ENCODE measurements at regions not wholly inside any gene's neighbourhood (a gene's known extent, or its start where the extent isn't known, plus 50 kb on each side); places are given as distances from the start of the nearest gene placed in this dataset.
"Not testable (repeated sequence)": the region's sequence is repeated elsewhere in the genome, so short reads cannot be mapped to it uniquely, and the experiment has no call there.

DNA sequence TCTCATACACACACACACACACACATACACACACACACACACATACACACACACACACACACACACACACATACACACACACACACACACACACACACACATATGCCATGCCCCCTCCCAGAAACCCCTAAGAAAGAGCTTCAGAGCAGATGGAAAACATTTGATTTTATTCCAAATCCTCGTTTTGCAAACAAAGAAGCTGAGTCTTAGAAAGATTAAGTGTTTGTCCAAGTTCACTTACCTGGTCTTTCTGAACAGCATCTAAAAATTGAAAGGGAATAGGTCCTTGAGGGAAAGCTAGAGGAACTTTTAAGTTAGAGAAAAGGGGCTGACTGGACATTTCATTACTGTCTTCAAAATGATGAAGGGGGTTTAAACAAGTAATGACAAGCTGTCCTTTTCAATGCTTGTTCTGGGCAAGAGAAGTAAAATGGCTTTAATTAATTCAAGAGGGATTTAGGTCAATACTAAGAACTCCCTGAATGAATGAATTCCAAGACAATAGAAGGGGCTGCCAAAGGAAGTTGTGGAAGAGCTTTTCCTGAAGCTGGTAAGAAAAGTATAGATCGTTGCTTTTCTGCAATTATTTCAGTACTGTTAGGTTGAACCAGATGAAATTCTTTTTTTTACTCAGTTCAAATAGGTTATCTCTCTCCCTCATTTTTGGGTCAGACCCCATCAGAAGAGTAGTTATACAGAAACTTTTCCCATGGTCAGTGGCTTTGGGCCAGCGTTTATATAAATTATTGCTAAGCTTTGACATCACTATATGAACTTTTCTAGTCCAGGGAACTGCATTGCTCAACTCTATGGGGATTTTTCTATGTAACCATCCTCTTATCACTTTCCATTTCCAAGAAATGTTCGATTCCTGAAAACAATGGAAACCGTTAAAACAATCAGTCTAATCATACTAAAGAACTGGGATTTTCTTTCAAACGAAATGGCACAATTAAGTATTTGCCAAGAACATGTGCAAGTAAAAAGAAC lies 261.4 kb downstream of the MTERF1 start:
- TF ChIP-seq, protein P1, sequence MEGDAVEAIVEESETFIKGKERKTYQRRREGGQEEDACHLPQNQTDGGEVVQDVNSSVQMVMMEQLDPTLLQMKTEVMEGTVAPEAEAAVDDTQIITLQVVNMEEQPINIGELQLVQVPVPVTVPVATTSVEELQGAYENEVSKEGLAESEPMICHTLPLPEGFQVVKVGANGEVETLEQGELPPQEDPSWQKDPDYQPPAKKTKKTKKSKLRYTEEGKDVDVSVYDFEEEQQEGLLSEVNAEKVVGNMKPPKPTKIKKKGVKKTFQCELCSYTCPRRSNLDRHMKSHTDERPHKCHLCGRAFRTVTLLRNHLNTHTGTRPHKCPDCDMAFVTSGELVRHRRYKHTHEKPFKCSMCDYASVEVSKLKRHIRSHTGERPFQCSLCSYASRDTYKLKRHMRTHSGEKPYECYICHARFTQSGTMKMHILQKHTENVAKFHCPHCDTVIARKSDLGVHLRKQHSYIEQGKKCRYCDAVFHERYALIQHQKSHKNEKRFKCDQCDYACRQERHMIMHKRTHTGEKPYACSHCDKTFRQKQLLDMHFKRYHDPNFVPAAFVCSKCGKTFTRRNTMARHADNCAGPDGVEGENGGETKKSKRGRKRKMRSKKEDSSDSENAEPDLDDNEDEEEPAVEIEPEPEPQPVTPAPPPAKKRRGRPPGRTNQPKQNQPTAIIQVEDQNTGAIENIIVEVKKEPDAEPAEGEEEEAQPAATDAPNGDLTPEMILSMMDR (IDR thresholded peaks at IDR 0.05; ENCODE audit: extremely low read depth, insufficient read depth, missing control alignments), result no peak
- DNase-seq (ENCODE audit: low spot score), result no peak
- in situ Hi-C loops (cut with MboI; ENCODE audit: low pct_unique_long_range_greater_than_20kb, low sequenced_read_pairs, unreplicated experiment), result no loop called here

DNA sequence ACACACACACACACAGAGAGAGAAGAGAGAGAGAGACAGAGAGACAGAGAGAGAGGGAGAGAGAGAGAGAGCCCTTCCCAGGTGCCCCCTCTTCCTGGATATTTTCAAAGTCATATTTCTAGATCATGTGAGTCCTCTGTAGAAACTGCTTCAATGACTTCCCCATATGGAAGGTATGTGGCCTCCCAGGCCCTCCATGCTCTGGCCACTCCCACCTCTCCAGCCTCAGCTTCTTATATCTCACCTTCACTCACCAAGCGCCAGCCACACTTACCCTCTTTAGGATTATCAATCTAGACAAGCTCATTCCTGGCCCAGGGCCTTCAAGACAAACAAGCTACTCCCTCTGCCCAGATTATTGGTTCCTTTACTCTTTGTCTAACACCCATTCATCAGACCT lies 259.7 kb downstream of the MTERF1 start:
- in situ Hi-C loops (cut with MboI; ENCODE audit: low pct_unique_long_range_greater_than_20kb, low sequenced_read_pairs, unreplicated experiment), result no loop called here
- DNase-seq (ENCODE audit: low spot score), result no peak
- TF ChIP-seq, protein P1 (IDR thresholded peaks at IDR 0.05; ENCODE audit: extremely low read depth, insufficient read depth, missing control alignments), result no peak

DNA sequence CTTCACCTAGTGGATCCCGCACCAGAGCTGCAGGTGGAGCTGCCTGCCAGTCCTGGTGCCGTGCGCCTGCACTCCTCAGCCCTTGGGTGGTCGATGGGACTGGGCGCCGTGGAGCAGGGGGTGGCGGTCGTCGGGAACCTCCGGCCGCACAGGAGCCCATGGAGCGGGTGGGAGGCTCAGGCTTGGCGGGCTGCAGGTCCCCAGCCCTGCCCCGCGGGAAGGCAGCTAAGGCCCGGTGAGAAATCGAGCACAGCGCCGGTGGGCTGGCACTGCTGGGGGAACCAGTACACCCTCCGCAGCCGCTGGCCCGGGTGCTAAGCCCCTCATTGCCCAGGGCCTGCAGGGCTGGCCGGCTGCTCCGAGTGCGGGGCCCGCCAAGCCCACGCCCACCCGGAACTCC lies 253.2 kb downstream of the MTERF1 start:
- not testable (repeated sequence) for DNase-seq (ENCODE audit: low spot score)
- in situ Hi-C loops (cut with MboI; ENCODE audit: low pct_unique_long_range_greater_than_20kb, low sequenced_read_pairs, unreplicated experiment), result loop anchor here (25.0 kb wide), 1 partner anchor 540 kb away; no protein-coding TSS in a partner anchor

DNA sequence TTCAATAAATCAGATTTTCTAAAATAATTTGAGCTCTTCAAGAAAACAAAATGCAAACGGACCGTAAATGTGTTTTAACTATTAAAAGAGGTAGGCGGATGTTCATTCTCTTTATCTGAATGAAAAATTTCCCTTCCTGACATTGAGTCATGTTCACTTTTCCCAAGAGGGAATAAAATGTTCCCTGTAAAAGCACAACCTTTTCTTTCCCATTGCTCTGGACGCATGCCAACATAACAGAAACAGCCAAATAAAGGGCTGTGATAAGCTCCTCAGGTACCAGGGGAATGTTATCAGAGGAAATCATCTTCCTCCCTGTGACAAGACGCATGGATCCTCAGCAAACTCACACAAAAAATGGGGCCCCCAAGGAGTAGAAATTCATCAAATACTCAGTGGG lies 251.8 kb downstream of the MTERF1 start:
- TF ChIP-seq, protein P1 (IDR thresholded peaks at IDR 0.05; ENCODE audit: extremely low read depth, insufficient read depth, missing control alignments), result no peak
- in situ Hi-C loops (cut with MboI; ENCODE audit: low pct_unique_long_range_greater_than_20kb, low sequenced_read_pairs, unreplicated experiment), result loop anchor here (25.0 kb wide), 1 partner anchor 541 kb away; no protein-coding TSS in a partner anchor
- DNase-seq (ENCODE audit: low spot score), result peak; percentile 20

DNA sequence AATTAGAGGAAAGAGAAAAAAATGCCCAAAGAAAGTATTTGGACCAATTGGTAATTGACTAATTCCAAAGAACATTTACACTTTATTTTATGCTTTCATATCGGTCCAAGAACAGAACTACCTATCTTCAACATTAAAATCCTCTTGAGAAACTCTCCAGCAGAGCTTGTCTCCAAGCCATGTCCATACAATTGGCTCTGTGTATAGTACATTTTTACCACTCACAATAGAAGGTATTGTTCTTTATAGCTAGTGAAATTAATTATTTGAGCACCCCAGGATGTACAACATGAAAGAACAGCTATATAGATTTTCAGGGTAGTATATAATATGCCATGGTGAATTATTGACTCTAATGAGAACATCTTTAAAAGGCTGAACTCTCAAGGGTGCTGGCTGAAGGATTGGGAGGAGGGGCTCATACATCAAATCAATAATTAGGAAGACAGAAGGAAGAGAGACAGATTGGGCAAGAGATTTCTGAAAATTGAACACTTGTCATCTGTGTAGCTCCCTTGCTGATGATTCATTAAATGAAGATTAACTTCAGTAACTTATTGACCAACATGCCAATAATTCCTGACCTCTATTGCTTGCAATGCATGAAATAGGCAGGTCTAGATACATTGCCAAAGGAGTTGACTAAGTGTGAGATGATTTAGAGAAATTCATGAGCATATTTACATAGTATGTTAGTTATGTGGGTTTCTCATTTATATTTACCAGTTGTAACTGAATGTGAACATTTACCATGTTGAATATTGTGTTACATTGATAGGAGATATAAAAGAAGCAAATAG lies 249.7 kb downstream of the MTERF1 start:
- DNase-seq (ENCODE audit: low spot score), result no peak
- TF ChIP-seq, protein P1 (IDR thresholded peaks at IDR 0.05; ENCODE audit: extremely low read depth, insufficient read depth, missing control alignments), result no peak
- in situ Hi-C loops (cut with MboI; ENCODE audit: low pct_unique_long_range_greater_than_20kb, low sequenced_read_pairs, unreplicated experiment), result loop anchor here (25.0 kb wide), 1 partner anchor 543 kb away; no protein-coding TSS in a partner anchor

DNA sequence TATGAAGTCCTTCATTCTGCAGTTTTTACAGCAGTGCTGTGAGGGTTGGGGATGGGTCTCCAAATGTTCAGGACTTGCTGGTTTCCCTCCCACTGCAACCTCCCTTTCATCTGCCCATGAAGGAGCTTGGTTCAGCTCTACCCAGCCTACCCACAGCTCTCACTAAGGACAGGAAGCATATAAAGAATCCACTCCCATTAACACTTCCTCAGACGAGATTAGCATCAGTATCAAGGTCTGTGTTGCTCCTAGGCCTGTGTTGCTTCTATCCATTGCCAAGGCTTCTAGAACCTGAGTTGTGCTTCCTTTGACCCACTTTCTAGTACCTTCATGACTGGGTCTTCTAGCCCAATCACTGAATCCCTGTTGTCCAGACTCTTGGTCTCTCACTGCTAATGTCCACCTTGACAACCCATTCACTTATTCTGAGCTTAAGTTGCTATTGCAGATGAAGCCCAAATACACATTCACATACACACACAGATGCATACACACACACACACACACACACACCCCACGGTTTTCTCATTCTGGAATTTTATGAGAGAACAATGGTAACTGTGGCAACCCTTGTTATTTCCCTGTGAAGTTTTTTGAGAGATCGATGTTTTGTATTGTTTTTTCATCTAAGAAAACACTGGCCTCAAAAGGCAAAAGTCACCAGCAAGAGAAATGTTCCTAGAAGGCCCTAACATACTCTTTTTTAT lies 248.1 kb downstream of the MTERF1 start:
- in situ Hi-C loops (cut with MboI; ENCODE audit: low pct_unique_long_range_greater_than_20kb, low sequenced_read_pairs, unreplicated experiment), result loop anchor here (25.0 kb wide), 1 partner anchor 545 kb away; no protein-coding TSS in a partner anchor
- DNase-seq (ENCODE audit: low spot score), result no peak
- TF ChIP-seq, protein P1 (IDR thresholded peaks at IDR 0.05; ENCODE audit: extremely low read depth, insufficient read depth, missing control alignments), result no peak
